C4-2B (cell line): ENCODE measurements at regions not wholly inside any gene's neighbourhood (a gene's known extent, or its start where the extent isn't known, plus 50 kb on each side); places are given as distances from the start of the nearest gene placed in this dataset.

ENCODE experiments used
- H3K27ac ChIP-seq: fragments of 450-650 bp; 2 replicates; pipeline ENCODE4 v1.5.1; 2017
- CTCF ChIP-seq: fragments of 450-650 bp; conservative IDR thresholded peaks from 2 replicates; pipeline ENCODE4 v1.5.1; 2017; ENCODE audit warnings: mild to moderate bottlenecking
- ZFX ChIP-seq: fragments of 450-650 bp; IDR thresholded peaks from 2 replicates; pipeline ENCODE4 v1.6.1; 2017

DNA sequence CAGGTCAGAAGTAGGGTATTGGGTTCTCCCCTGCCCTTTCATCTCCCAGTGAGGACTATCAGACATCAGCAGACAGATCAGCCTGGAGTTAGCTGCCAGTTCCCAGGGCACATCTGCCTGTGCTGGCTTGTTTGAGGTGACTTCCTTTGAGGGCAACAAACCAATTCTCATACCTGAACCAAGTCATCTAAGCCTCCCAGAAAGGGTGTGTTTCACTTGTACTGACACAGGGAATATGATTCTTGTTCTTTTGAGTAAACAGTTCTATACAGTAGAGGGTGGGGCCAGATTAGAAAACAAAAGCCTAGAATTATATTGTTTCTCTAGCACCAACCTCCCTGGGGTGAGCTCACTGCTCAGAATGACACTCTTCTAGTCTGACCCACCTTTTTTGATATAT is 591.9 kb downstream of the SLC4A3 start:
- H3K27ac ChIP-seq = no peak overlapping the region
- TF ChIP-seq ZFX (no peak), CTCF (no peak)

GRCh38 chr2:220220009-220220408 is 592.6 kb downstream of the SLC4A3 start:
- no peak for TF ChIP-seq CTCF
- TF ChIP-seq ZFX = no peak
- no peak overlapping the region for H3K27ac ChIP-seq

- TF ChIP-seq ZFX (no peak), CTCF (no peak)
- no peak overlapping the region for H3K27ac ChIP-seq
Measured at GRCh38 chr2:220221992-220222391, 594.6 kb downstream of the SLC4A3 start.

- TF ChIP-seq CTCF (no peak), ZFX (no peak)
- H3K27ac ChIP-seq = no peak overlapping the region
Measured at GRCh38 chr2:220224691-220225543, 597.5 kb downstream of the SLC4A3 start.

GRCh38 chr2:220226076-220226475 is 598.6 kb downstream of the SLC4A3 start:
- no peak for TF ChIP-seq ZFX
- TF ChIP-seq CTCF = no peak
- no peak overlapping the region for H3K27ac ChIP-seq

DNA sequence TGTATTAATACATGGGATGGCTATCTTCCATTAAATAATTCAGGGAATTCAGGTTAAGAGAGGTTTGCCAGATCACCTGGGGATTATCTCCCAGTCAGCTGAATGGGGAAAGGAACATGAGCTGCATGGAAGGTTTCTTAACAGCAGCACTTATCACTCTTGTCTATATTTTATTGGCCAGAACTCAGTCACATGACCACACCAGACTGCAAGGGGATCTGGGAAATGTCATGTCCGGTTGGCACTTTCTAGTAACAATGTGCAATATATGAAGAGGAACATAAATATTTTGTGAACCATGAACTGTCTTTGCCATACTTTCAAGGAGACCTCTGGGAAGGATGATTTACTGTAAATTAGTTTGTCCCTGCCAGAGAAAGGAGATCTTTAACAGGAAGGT is 599.1 kb downstream of the SLC4A3 start:
- no peak overlapping the region for H3K27ac ChIP-seq
- no peak for TF ChIP-seq ZFX
- TF ChIP-seq CTCF = no peak

- no peak overlapping the region for H3K27ac ChIP-seq
- TF ChIP-seq ZFX (no peak), CTCF (no peak)
Measured at GRCh38 chr2:220227266-220227920, 600.0 kb downstream of the SLC4A3 start.
